ENCODE measurements at regions not wholly inside any gene's neighbourhood (a gene's known extent, or its start where the extent isn't known, plus 50 kb on each side); places are given as distances from the start of the nearest gene placed in this dataset.

DNA sequence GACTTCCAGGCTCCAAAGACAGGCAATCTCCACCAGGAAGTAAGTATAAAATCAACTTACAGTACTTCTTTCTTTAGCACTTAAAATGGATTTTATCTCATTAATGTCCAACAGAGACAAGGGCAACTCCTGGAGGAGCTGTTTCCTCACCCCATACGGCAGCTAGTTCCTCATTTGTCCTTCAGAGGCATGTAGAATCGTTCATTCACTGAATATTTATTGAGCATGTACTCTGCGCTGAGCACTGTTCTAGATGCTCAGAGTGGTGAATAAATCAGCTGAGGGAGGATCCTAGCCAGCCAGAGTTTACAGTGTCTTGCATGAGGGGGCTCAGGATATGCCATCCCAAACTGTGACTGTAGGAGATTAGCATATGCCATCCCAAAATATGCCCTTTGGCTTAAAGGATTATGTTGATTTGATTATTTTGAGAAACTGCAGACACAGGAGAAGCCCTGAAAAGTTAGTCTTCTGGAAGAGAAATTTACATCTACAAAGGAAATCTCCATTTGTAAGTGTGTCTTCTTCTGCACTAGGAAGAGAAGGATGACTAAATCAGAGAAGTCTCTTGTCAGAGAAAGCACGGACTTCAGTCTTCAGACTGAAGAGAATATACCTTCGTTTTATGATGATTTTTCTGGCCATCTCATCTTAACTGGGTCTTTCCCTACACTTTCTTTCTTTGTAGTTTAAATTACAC, 66.9 kb downstream of the BAMBI start:
- Histone ChIP-seq H3K79me2 (ENCODE audit: insufficient read depth, low read length) (no peaks in the 10 kb centered on the region), H3K27ac (ENCODE audit: low read depth, low read length, poor library complexity, severe bottlenecking) (no peak overlapping the region), H3K9ac (ENCODE audit: low read length) (no peak overlapping the region), H2AFZ (ENCODE audit: low read length) (no peak overlapping the region), H3K9me2 (ENCODE audit: low read depth, low read length) (no peaks in the 10 kb centered on the region), H4K20me1 (ENCODE audit: insufficient read depth, low read length) (no peaks in the 10 kb centered on the region), H3K27me3 (ENCODE audit: insufficient read depth, low read length) (no peaks in the 10 kb centered on the region), H3K36me3 (ENCODE audit: insufficient read depth, low read length) (no peaks in the 10 kb centered on the region), H3K4me1 (ENCODE audit: insufficient read depth, low read length, severe bottlenecking) (no peaks in the 10 kb centered on the region), H3F3A (ENCODE audit: insufficient read depth, low read length) (no peaks in the 10 kb centered on the region), H3K4me3 (ENCODE audit: low read depth, low read length, poor library complexity, severe bottlenecking) (no peak overlapping the region), H3K4me2 (ENCODE audit: low read length) (no peak overlapping the region), H3K9me3 (ENCODE audit: low read length) (no peaks in the 10 kb centered on the region)
- TF ChIP-seq EZH2 (IDR thresholded peaks at IDR 0.05; ENCODE audit: borderline replicate concordance, low read length): no peak
- TF ChIP-seq, protein P1, sequence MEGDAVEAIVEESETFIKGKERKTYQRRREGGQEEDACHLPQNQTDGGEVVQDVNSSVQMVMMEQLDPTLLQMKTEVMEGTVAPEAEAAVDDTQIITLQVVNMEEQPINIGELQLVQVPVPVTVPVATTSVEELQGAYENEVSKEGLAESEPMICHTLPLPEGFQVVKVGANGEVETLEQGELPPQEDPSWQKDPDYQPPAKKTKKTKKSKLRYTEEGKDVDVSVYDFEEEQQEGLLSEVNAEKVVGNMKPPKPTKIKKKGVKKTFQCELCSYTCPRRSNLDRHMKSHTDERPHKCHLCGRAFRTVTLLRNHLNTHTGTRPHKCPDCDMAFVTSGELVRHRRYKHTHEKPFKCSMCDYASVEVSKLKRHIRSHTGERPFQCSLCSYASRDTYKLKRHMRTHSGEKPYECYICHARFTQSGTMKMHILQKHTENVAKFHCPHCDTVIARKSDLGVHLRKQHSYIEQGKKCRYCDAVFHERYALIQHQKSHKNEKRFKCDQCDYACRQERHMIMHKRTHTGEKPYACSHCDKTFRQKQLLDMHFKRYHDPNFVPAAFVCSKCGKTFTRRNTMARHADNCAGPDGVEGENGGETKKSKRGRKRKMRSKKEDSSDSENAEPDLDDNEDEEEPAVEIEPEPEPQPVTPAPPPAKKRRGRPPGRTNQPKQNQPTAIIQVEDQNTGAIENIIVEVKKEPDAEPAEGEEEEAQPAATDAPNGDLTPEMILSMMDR (IDR thresholded peaks at IDR 0.05; ENCODE audit: low read length): no peak

DNA sequence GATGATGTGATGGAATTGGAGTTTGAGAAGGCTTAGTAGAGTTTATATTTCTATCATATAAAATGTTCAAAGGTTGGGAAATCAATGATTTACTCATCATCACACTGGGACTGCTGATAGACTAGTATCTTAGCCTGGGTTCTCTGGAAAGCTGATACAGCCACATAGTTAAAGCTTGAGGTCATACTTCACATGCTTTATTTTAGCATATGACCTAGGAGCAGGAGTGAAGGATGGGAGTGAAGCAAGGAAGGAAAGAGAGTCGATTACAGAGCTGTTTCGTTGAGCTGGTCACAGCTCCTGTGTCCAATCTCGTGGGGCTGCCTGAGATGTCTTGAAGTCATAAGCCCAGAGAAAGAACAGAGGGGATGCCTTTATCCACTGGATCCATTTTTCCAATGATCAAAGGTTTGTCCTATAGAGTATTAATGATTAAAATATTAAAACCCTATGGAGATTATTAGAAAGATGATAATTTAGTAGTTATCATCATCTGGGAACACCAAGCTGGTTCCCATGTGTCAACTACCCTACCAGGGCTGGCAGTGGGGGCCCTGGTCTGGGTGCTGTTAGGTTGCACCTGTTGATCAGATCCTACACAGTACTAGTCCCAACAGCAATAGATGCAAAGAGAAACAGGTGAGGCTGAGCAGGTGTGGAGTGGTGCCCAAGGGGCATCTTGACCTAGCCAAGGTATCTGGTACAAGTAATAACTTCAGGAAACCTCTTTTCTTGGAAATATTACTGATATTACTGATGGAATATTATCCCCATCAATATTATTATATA, 77.8 kb downstream of the BAMBI start:
- Histone ChIP-seq H3K4me1 (ENCODE audit: insufficient read depth, low read length, severe bottlenecking) (no peaks in the 10 kb centered on the region), H3K27me3 (ENCODE audit: insufficient read depth, low read length) (no peaks in the 10 kb centered on the region), H3K4me2 (ENCODE audit: low read length) (no peak overlapping the region), H3K79me2 (ENCODE audit: insufficient read depth, low read length) (no peaks in the 10 kb centered on the region), H3K9ac (ENCODE audit: low read length) (no peak overlapping the region), H3K4me3 (ENCODE audit: low read depth, low read length, poor library complexity, severe bottlenecking) (no peak overlapping the region), H3F3A (ENCODE audit: insufficient read depth, low read length) (no peaks in the 10 kb centered on the region), H4K20me1 (ENCODE audit: insufficient read depth, low read length) (no peaks in the 10 kb centered on the region), H3K9me3 (ENCODE audit: low read length) (no peaks in the 10 kb centered on the region), H3K9me2 (ENCODE audit: low read depth, low read length) (no peaks in the 10 kb centered on the region), H3K36me3 (ENCODE audit: insufficient read depth, low read length) (no peaks in the 10 kb centered on the region), H3K27ac (ENCODE audit: low read depth, low read length, poor library complexity, severe bottlenecking) (no peak overlapping the region), H2AFZ (ENCODE audit: low read length) (no peak overlapping the region)
- no peak for TF ChIP-seq EZH2 (IDR thresholded peaks at IDR 0.05; ENCODE audit: borderline replicate concordance, low read length)
- TF ChIP-seq, protein P1 (IDR thresholded peaks at IDR 0.05; ENCODE audit: low read length): no peak

DNA sequence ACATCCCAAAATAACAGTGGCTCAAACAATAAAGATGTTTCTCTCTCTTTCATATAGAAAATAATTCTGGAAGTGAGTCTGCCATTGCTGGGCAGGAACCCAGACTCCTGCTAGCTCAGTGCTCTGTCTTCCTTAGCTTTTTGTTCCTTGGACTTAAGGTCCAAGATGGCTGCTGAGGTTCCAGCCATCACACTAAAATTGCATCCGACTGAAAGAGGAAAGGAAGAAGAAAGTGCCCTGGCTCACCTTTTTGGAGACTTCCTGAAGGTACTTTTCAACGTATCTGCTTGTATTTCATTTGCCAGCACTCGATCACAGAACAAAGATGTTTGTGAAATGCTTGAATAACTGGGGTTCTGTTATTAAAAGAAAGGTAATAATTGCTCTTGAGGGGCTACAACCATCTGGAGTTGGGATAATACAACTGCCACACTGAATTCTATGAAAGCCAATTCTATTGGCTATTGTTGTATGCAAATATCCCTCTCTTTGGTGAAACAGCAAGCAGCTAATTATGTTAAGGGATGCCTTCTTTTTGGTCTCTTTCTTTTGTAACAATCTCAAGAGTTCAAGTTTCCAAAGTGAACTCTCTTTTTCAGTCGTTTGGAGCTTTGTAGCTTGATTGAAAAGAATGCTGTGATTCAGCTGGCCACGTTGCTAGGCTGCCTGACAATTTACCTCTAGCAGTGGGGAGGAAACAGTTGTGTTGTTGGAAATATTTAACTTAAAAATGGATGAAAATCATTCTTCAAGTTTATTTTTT, 83.9 kb downstream of the BAMBI start:
- H4K20me1 ChIP-seq (ENCODE audit: insufficient read depth, low read length): no peaks in the 10 kb centered on the region
- H3K4me2 ChIP-seq (ENCODE audit: low read length): no peak overlapping the region
- no peak overlapping the region for H3K4me3 ChIP-seq (ENCODE audit: low read depth, low read length, poor library complexity, severe bottlenecking)
- H3K9ac ChIP-seq (ENCODE audit: low read length): no peak overlapping the region
- no peak overlapping the region for H3K27ac ChIP-seq (ENCODE audit: low read depth, low read length, poor library complexity, severe bottlenecking)
- no peaks in the 10 kb centered on the region for H3K9me3 ChIP-seq (ENCODE audit: low read length)
- H3K9me2 ChIP-seq (ENCODE audit: low read depth, low read length): no peaks in the 10 kb centered on the region
- H2AFZ ChIP-seq (ENCODE audit: low read length): no peak overlapping the region
- no peaks in the 10 kb centered on the region for H3K27me3 ChIP-seq (ENCODE audit: insufficient read depth, low read length)
- H3K79me2 ChIP-seq (ENCODE audit: insufficient read depth, low read length): no peaks in the 10 kb centered on the region
- H3F3A ChIP-seq (ENCODE audit: insufficient read depth, low read length): no peaks in the 10 kb centered on the region
- H3K36me3 ChIP-seq (ENCODE audit: insufficient read depth, low read length): no peaks in the 10 kb centered on the region
- H3K4me1 ChIP-seq (ENCODE audit: insufficient read depth, low read length, severe bottlenecking): no peaks in the 10 kb centered on the region
- TF ChIP-seq, protein P1 (IDR thresholded peaks at IDR 0.05; ENCODE audit: low read length): no peak
- no peak for TF ChIP-seq EZH2 (IDR thresholded peaks at IDR 0.05; ENCODE audit: borderline replicate concordance, low read length)

Data from OCI-LY1 (cell line).